C4-2B (cell line): ENCODE measurements at regions not wholly inside any gene's neighbourhood (a gene's known extent, or its start where the extent isn't known, plus 50 kb on each side); places are given as distances from the start of the nearest gene placed in this dataset.

Source experiments
- CTCF ChIP-seq: fragments of 450-650 bp; conservative IDR thresholded peaks from 2 replicates; pipeline ENCODE4 v1.5.1; 2017; ENCODE audit warnings: mild to moderate bottlenecking
- ZFX ChIP-seq: fragments of 450-650 bp; IDR thresholded peaks from 2 replicates; pipeline ENCODE4 v1.6.1; 2017

GRCh38 chr6:133067960-133068359, 173.2 kb upstream of the EYA4 start:
- TF ChIP-seq CTCF (no peak), ZFX (no peak)
